Heart left ventricle (tissue), 16 donors: ENCODE measurements at regions not wholly inside any gene's neighbourhood (a gene's known extent, or its start where the extent isn't known, plus 50 kb on each side); places are given as distances from the start of the nearest gene placed in this dataset.

ENCODE experiments used
- ATAC-seq, 4 donors: fragments of 200-7000 bp; cut with Tn5 transposase; one replicate each; pipeline ENCODE4 v1.9.1; 2020 to 2022; ENCODE audit warnings: moderate library complexity in 4 of 4, mild to moderate bottlenecking in 3 of 4, moderate number of reproducible peaks in 1 of 4
- DNase-seq, 5 donors: peaks; one replicate each; pipeline ENCODE4 v3.0.0-alpha.2; 2020
- H3K27ac ChIP-seq, 12 donors: fragments of 200-600 bp; sonication (generic) in 4 of 12; one replicate each; pipeline versions ENCODE4 v1.5.0 to v1.8.0; 2016 to 2022; ENCODE audit warnings: mild to moderate bottlenecking in 2 of 12
- H3K27me3 ChIP-seq, 9 donors: fragments of 200-600 bp; sonication (generic) in 2 of 9; one replicate each; pipeline versions ENCODE4 v1.5.1 to v1.8.0; 2016 to 2022; ENCODE audit warnings: mild to moderate bottlenecking in 3 of 9
- H3K36me3 ChIP-seq, 9 donors: fragments of 200-600 bp; sonication (generic) in 2 of 9; one replicate each; pipeline versions ENCODE4 v1.5.0 to v1.8.0; 2018 to 2022; ENCODE audit warnings: mild to moderate bottlenecking in 2 of 9
- H3K4me1 ChIP-seq, 12 donors: fragments of 200-600 bp; sonication (generic) in 4 of 12; one replicate each; pipeline versions ENCODE4 v1.5.0 to v1.8.0; 2016 to 2022; ENCODE audit warnings: mild to moderate bottlenecking in 3 of 12
- H3K4me3 ChIP-seq, 12 donors: fragments of 200-600 bp; sonication (generic) in 4 of 12; one replicate each; pipeline versions ENCODE4 v1.5.0 to v1.8.0; 2017 to 2022; ENCODE audit warnings: mild to moderate bottlenecking in 9 of 12, moderate library complexity in 4 of 12
- H3K9me3 ChIP-seq, 12 donors: fragments of 200-600 bp; sonication (generic) in 4 of 12; one replicate each; pipeline versions ENCODE4 v1.5.0 to v1.8.0; 2016 to 2022; ENCODE audit warnings: mild to moderate bottlenecking in 1 of 12
- CTCF ChIP-seq, 12 donors: fragments of 200-600 bp; sonication (generic) in 4 of 12; IDR thresholded peaks; one replicate each; pipeline versions ENCODE4 v1.5.0 to v1.8.0; 2018 to 2022; ENCODE audit warnings: antibody characterized with exemption in 12 of 12, mild to moderate bottlenecking in 5 of 12
- POLR2A ChIP-seq, 2 donors: fragments of 450-650 bp; IDR thresholded peaks; one replicate each; pipeline ENCODE4 v1.6.1; 2017; ENCODE audit warnings: antibody characterized with exemption in 2 of 2, mild to moderate bottlenecking in 2 of 2, moderate library complexity in 2 of 2
- WGBS, 4 donors: extraction: QIAGEN DNeasy Blood & Tissue Kit in 2 of 4; methylation state at CpG; one replicate each; pipeline versions ENCODE4 v1.1.5 to v1.1.7; 2013 to 2018; 5-methylcytosine and 5-hydroxymethylcytosine counted together
- intact Hi-C, 10 donors: fragments of 100-400 bp; cut with DNase I; formaldehyde crosslinking; loops; one replicate each; pipeline versions ENCODE4 v1.11.1 to v1.14.2; 2022
- donor health status: ischemic (EF 13 %, LVEDD 7.1; RV severe dilation, severe dysfunction).
- donor health status: healthy with polysubstance abuse.
- donor health status: DM: no; HTN: yes; CAD: no.
- donor health status: DM: no; HTN: no; CAD: no.
- donor health status: ischemic (EF 25% LVEDD 6.9; RV normal size, moderate dysfunction).
- donor health status: ischemic (EF 25% LVEDD 5.7; RV mildly dilated, moderate dysfunction).
- donor health status: healthy.
- donor health status: DM: yes; HTN: yes; CAD: no.
- donor health status: ischemic (EF 35%, LVEDD 5.7; RV mildly dilated, moderate dysfunction).
- donor health status: nonischemic (EF 11% LVEDD 7.7; RV severe dilation, severe dysfunction).
- donor health status: DM: yes; HTN: yes; CAD: no.
- donor health status: PGD.
- donor health status: ischemic (EF 29% LVEDD 5.4; RV normal size, mild dysfunction).
- donor health status: nonischemic (EF 23%, LVEDD 6.1; RV moderate dilation, normal function).

DNA sequence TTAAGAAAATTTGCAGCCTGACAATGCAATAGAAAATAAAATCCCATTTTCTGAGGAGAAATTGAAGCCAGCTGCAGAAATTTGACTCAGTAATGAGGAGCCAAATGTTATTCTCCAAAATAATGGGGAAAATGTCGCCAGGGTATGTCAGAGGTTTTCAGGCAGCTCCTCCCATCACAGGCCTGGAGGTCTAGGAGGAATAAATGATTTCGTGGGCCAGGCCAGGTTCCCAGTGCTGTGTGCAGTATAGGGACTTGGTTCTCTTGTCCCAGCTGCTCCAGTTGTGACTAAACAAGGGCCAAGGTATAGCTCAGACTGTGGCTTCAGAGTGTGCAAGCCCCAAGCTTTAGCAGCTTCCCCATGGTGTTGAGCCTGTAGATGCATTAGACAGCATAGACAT, 1240.8 kb upstream of the ADGRB3 start:
- H3K27ac ChIP-seq, result no peak overlapping the region
- no peaks in the 10 kb centered on the region for H3K36me3 ChIP-seq
- H3K9me3 ChIP-seq, result peaks cover 0 to 7% (median 0%) of the 10 kb centered on the region in 12 donors
- H3K4me1 ChIP-seq, result no peaks in the 10 kb centered on the region
- DNase-seq (no peak), ATAC-seq (no peak)
- no peaks in the 10 kb centered on the region for H3K27me3 ChIP-seq
- intact Hi-C loops, result no loop called here
- WGBS, 4 donors, result 34 to 52% (median 45%) methylated on average over 2 of the region's 2 CpGs
- TF ChIP-seq POLR2A (IDR thresholded peaks at IDR 0.05) (no peak), CTCF (IDR thresholded peaks at IDR 0.05) (no peak)
- no peak overlapping the region for H3K4me3 ChIP-seq

DNA sequence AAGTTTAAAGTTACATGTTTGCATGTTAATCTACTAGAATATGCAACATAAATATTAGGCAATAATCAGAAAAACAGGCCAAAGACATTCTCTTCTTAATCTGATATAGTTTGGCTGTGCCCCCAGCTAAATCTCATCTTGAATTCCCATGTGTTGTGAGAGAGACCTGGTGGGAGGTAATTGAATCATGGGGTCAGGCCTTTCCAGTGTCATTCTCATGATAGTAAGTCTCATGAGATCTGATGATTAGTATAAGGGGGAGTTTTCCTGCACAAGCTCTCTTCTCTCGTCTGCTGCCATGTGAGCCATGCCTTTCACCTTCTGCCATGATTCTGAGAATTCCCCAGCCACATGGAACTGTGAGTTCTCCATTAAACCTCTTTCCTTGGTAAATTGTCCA, 1241.7 kb upstream of the ADGRB3 start:
- no peaks in the 10 kb centered on the region for H3K27me3 ChIP-seq
- 40 to 58% (median 47%) methylated on average over 1 of the region's 1 CpG for WGBS, 4 donors

GRCh38 chr6:67391955-67392354, 1243.1 kb upstream of the ADGRB3 start:
- Histone ChIP-seq H3K9me3 (peaks cover 0 to 7% (median 0%) of the 10 kb centered on the region in 12 donors), H3K36me3 (no peaks in the 10 kb centered on the region), H3K4me3 (no peak overlapping the region), H3K27me3 (no peaks in the 10 kb centered on the region), H3K27ac (no peak overlapping the region), H3K4me1 (no peaks in the 10 kb centered on the region)
- 42 to 56% (median 49%) methylated on average over 2 of the region's 2 CpGs for WGBS, 4 donors
- no peak for ATAC-seq
- TF ChIP-seq POLR2A (IDR thresholded peaks at IDR 0.05) (no peak), CTCF (IDR thresholded peaks at IDR 0.05) (no peak)
- intact Hi-C loops, result no loop called here
- no peak for DNase-seq

More for the DNA sequence above, 1241.7 kb upstream of the ADGRB3 start:
- Histone ChIP-seq H3K36me3 (no peaks in the 10 kb centered on the region), H3K4me1 (no peaks in the 10 kb centered on the region), H3K4me3 (no peak overlapping the region), H3K9me3 (peaks cover 0 to 7% (median 0%) of the 10 kb centered on the region in 12 donors), H3K27ac (no peak overlapping the region)
- TF ChIP-seq CTCF (IDR thresholded peaks at IDR 0.05), result no peak
- no peak for TF ChIP-seq POLR2A (IDR thresholded peaks at IDR 0.05)
- DNase-seq, result no peak
- ATAC-seq, result no peak
- intact Hi-C loops, result no loop called here

- no peak overlapping the region for H3K4me3 ChIP-seq
- 14 to 25% (median 18%) methylated on average over 1 of the region's 1 CpG for WGBS, 4 donors
- no peaks in the 10 kb centered on the region for H3K4me1 ChIP-seq
- TF ChIP-seq POLR2A (IDR thresholded peaks at IDR 0.05) (no peak), CTCF (IDR thresholded peaks at IDR 0.05) (no peak)
- no peaks in the 10 kb centered on the region for H3K27me3 ChIP-seq
- H3K9me3 ChIP-seq, result no peaks in the 10 kb centered on the region
- DNase-seq, result no peak
- no peak overlapping the region for H3K27ac ChIP-seq
- no peak for ATAC-seq
- intact Hi-C loops, result no loop called here
- H3K36me3 ChIP-seq, result no peaks in the 10 kb centered on the region
Measured at GRCh38 chr6:67369679-67370078, 1265.4 kb upstream of the ADGRB3 start.
